HG03342 (cell line): ENCODE measurements at regions not wholly inside any gene's neighbourhood (a gene's known extent, or its start where the extent isn't known, plus 50 kb on each side); places are given as distances from the start of the nearest gene placed in this dataset.

ENCODE experiments used
- ATAC-seq: cut with Tn5 transposase; IDR thresholded peaks from one replicate; pipeline ENCODE4 v1.9.1; 2021; ENCODE audit warnings: mild to moderate bottlenecking, moderate library complexity; ENCODE audit not compliant: unreplicated experiment

- no peak for ATAC-seq
Observed at GRCh38 chr19:31908496-31909225, 436.7 kb upstream of the ZNF507 start.

- ATAC-seq: no peak
Observed at GRCh38 chr19:31910224-31910623, 435.2 kb upstream of the ZNF507 start.

GRCh38 chr19:31911577-31911976 lies 433.8 kb upstream of the ZNF507 start:
- ATAC-seq: no peak

GRCh38 chr19:31913103-31913661 lies 432.2 kb upstream of the ZNF507 start:
- ATAC-seq: no peak

- ATAC-seq: no peak
Observed at GRCh38 chr19:31930401-31930800, 415.0 kb upstream of the ZNF507 start.

- ATAC-seq: no peak
Observed at GRCh38 chr19:31937983-31938382, 407.4 kb upstream of the ZNF507 start.

GRCh38 chr19:31938675-31939074 lies 406.7 kb upstream of the ZNF507 start:
- ATAC-seq: no peak

- ATAC-seq: no peak
Observed at GRCh38 chr19:31940396-31940795, 405.0 kb upstream of the ZNF507 start.

GRCh38 chr19:31943191-31943661 lies 402.2 kb upstream of the ZNF507 start:
- ATAC-seq: no peak

GRCh38 chr19:31943778-31944177 lies 401.6 kb upstream of the ZNF507 start:
- no peak for ATAC-seq

GRCh38 chr19:31944326-31944725 lies 401.1 kb upstream of the ZNF507 start:
- no peak for ATAC-seq

- no peak for ATAC-seq
Observed at GRCh38 chr19:31946491-31946890, 398.9 kb upstream of the ZNF507 start.

GRCh38 chr19:31947436-31948115 lies 397.8 kb upstream of the ZNF507 start:
- ATAC-seq: no peak

GRCh38 chr19:31952693-31953092 lies 392.7 kb upstream of the ZNF507 start:
- ATAC-seq: no peak

- no peak for ATAC-seq
Observed at GRCh38 chr19:31955061-31955460, 390.3 kb upstream of the ZNF507 start.

GRCh38 chr19:31955884-31956283 lies 389.5 kb upstream of the ZNF507 start:
- no peak for ATAC-seq

- no peak for ATAC-seq
Observed at GRCh38 chr19:31956771-31957392, 388.5 kb upstream of the ZNF507 start.

- no peak for ATAC-seq
Observed at GRCh38 chr19:31957711-31958110, 387.7 kb upstream of the ZNF507 start.

GRCh38 chr19:31959527-31960018 lies 385.8 kb upstream of the ZNF507 start:
- ATAC-seq: no peak

GRCh38 chr19:31960474-31960873 lies 384.9 kb upstream of the ZNF507 start:
- ATAC-seq: no peak

GRCh38 chr19:31961191-31961590 lies 384.2 kb upstream of the ZNF507 start:
- no peak for ATAC-seq
